IMR-90 (cell line): ENCODE measurements at regions not wholly inside any gene's neighbourhood (a gene's known extent, or its start where the extent isn't known, plus 50 kb on each side); places are given as distances from the start of the nearest gene placed in this dataset.

Experiments
- ATAC-seq: fragments of 200-7000 bp; cut with Tn5 transposase; 2 replicates; pipeline ENCODE4 v1.9.1; 2020; ENCODE audit warnings: low read depth, mild to moderate bottlenecking, moderate library complexity
- BruUV-seq: library from RNA; stranded (reverse); fragments of 400-500 nt; replicated peaks from 2 replicates; lab custom pipeline; 2021; lab: Mats Ljungman, UMichigan
- CTCF ChIA-PET: fragments of 300-600 bp; formaldehyde crosslinking; extraction: SDS; loops from one replicate; lab custom pipeline; 2021; ENCODE audit warnings: antibody characterized with exemption; lab: Yijun Ruan, JAX
- POLR2A ChIA-PET: fragments of 300-600 bp; sonication (Branson Sonifier 250); formaldehyde crosslinking; loops from one replicate; lab custom pipeline; 2022; ENCODE audit warnings: antibody characterized with exemption; ENCODE audit not compliant: unreplicated experiment; lab: Charles Lee
- DNase-seq: peaks from one replicate; pipeline ENCODE4 v3.0.0; 2013
- H2AFZ ChIP-seq: replicated peaks from 2 replicates; pipeline ENCODE3; 2013; ENCODE audit warnings: low read length, mild to moderate bottlenecking; ENCODE audit not compliant: poor library complexity
- H2AK5ac ChIP-seq: 2 replicates; pipeline ENCODE4 v1.6.1; 2013; ENCODE audit warnings: low read depth, low read length, inconsistent platforms
- H2AK9ac ChIP-seq: replicated peaks from 2 replicates; pipeline ENCODE3; 2013; ENCODE audit warnings: mild to moderate bottlenecking, low read depth, low read length, moderate library complexity; ENCODE audit not compliant: poor library complexity
- H2BK120ac ChIP-seq: 2 replicates; pipeline ENCODE4 v1.6.1; 2013; ENCODE audit warnings: low read depth, low read length, inconsistent platforms
- H2BK15ac ChIP-seq: 3 replicates; pipeline ENCODE4 v1.6.1; 2013; ENCODE audit warnings: low read depth, low read length, inconsistent platforms
- H2BK20ac ChIP-seq: 2 replicates; pipeline ENCODE4 v1.6.1; 2013; ENCODE audit warnings: low read depth, mild to moderate bottlenecking, inconsistent platforms, low read length, moderate library complexity
- H2BK5ac ChIP-seq: 2 replicates; pipeline ENCODE4 v1.6.1; 2013; ENCODE audit warnings: mild to moderate bottlenecking, low read depth, low read length, inconsistent platforms; ENCODE audit not compliant: poor library complexity, severe bottlenecking
- H3K14ac ChIP-seq: replicated peaks from 2 replicates; pipeline ENCODE4 v1.6.1; 2013; ENCODE audit warnings: low read depth, low read length, inconsistent platforms
- H3K18ac ChIP-seq: 2 replicates; pipeline ENCODE4 v1.6.1; 2013; ENCODE audit warnings: low read depth, low read length, control low read depth
- H3K23ac ChIP-seq: 2 replicates; pipeline ENCODE4 v1.6.1; 2013; ENCODE audit warnings: low read depth, low read length, inconsistent platforms
- H3K27ac ChIP-seq: 2 replicates; pipeline ENCODE4 v1.5.1; 2013; ENCODE audit warnings: mild to moderate bottlenecking, control low read depth, low read length; ENCODE audit not compliant: insufficient read depth
- H3K27me3 ChIP-seq: 2 replicates; pipeline ENCODE4 v1.6.1; 2013; ENCODE audit warnings: low read length; ENCODE audit not compliant: control insufficient read depth, insufficient read depth
- H3K36me3 ChIP-seq: 2 replicates; pipeline ENCODE4 v1.6.1; 2013; ENCODE audit warnings: low read length, mixed read lengths; ENCODE audit not compliant: control insufficient read depth, insufficient read depth
- H3K4ac ChIP-seq: 2 replicates; pipeline ENCODE4 v1.6.1; 2013; ENCODE audit warnings: low read depth, low read length, inconsistent platforms
- H3K4me1 ChIP-seq: 2 replicates; pipeline ENCODE4 v1.6.1; 2013; ENCODE audit warnings: low read length, mixed read lengths; ENCODE audit not compliant: control insufficient read depth, insufficient read depth
- H3K4me2 ChIP-seq: 2 replicates; pipeline ENCODE4 v1.6.1; 2013; ENCODE audit warnings: low read depth, mild to moderate bottlenecking, control low read depth, low read length, moderate library complexity
- H3K4me3 ChIP-seq: 2 replicates; pipeline ENCODE4 v1.5.1; 2013; ENCODE audit warnings: low read depth, mild to moderate bottlenecking, control low read depth, low read length, moderate library complexity; ENCODE audit not compliant: insufficient read depth
- H3K56ac ChIP-seq: 2 replicates; pipeline ENCODE4 v1.6.1; 2013; ENCODE audit warnings: low read length, inconsistent platforms; ENCODE audit not compliant: insufficient read depth; ENCODE audit errors: extremely low read depth
- H3K79me1 ChIP-seq, 2 experiments: 2 replicates each; pipeline ENCODE4 v1.6.1; 2013; ENCODE audit warnings: low read length in 2 of 2, inconsistent platforms in 1 of 2, low read depth in 1 of 2
- H3K9ac ChIP-seq: 2 replicates; pipeline ENCODE4 v1.6.1; 2013; ENCODE audit warnings: low read depth, low read length, control low read depth
- H3K9me1 ChIP-seq: 2 replicates; pipeline ENCODE4 v1.6.1; 2013; ENCODE audit warnings: low read length, inconsistent platforms; ENCODE audit not compliant: insufficient read depth
- H3K9me3 ChIP-seq: 2 replicates; pipeline ENCODE4 v1.6.1; 2013; ENCODE audit warnings: low read length; ENCODE audit not compliant: control insufficient read depth, insufficient read depth
- H4K20me1 ChIP-seq: 2 replicates; pipeline ENCODE4 v1.6.1; 2013; ENCODE audit warnings: low read length, inconsistent platforms; ENCODE audit not compliant: insufficient read depth
- H4K5ac ChIP-seq: 2 replicates; pipeline ENCODE4 v1.6.1; 2013; ENCODE audit warnings: mild to moderate bottlenecking, low read depth, low read length, control low read depth
- H4K8ac ChIP-seq, 2 experiments: 2 replicates each; pipeline ENCODE4 v1.6.1; 2013; ENCODE audit warnings: low read depth in 2 of 2, low read length in 2 of 2, control low read depth in 1 of 2, inconsistent platforms in 1 of 2
- H4K91ac ChIP-seq: 2 replicates; pipeline ENCODE4 v1.6.1; 2013; ENCODE audit warnings: low read depth, low read length, inconsistent platforms; ENCODE audit not compliant: insufficient read depth
- BHLHE40 ChIP-seq: fragments of 150-350 bp; IDR thresholded peaks from 2 replicates; pipeline ENCODE4 v1.6.1; 2016; ENCODE audit warnings: mild to moderate bottlenecking, low read depth, low read length
- CEBPB ChIP-seq: IDR thresholded peaks from 2 replicates; pipeline ENCODE4 v1.6.1; 2012; ENCODE audit warnings: low read depth, low read length, improper control_type of control experiment
- FOS ChIP-seq: fragments of 150-350 bp; IDR thresholded peaks from 2 replicates; pipeline ENCODE4 v1.6.1; 2016; ENCODE audit warnings: low read depth, low read length
- MAZ ChIP-seq: IDR thresholded peaks from 2 replicates; pipeline ENCODE4 v1.6.1; 2012; ENCODE audit warnings: low read depth, mild to moderate bottlenecking, low read length, improper control_type of control experiment, moderate library complexity, borderline replicate concordance
- MXI1 ChIP-seq: IDR thresholded peaks from 2 replicates; pipeline ENCODE4 v1.6.1; 2012; ENCODE audit warnings: low read depth, mild to moderate bottlenecking, low read length, moderate library complexity, borderline replicate concordance
- POLR2A ChIP-seq: IDR thresholded peaks from 2 replicates; pipeline ENCODE4 v1.6.1; 2012; ENCODE audit warnings: mild to moderate bottlenecking, low read depth, low read length
- RCOR1 ChIP-seq: IDR thresholded peaks from 2 replicates; pipeline ENCODE4 v1.6.1; 2012; ENCODE audit warnings: mild to moderate bottlenecking, low read length, improper control_type of control experiment; ENCODE audit not compliant: insufficient replicate concordance
- RFX5 ChIP-seq: IDR thresholded peaks from 2 replicates; pipeline ENCODE4 v1.8.0; 2012; ENCODE audit warnings: low read depth, mild to moderate bottlenecking, low read length, moderate library complexity
- USF2 ChIP-seq: fragments of 150-350 bp; IDR thresholded peaks from 2 replicates; pipeline ENCODE4 v1.6.1; 2017; ENCODE audit warnings: mild to moderate bottlenecking, antibody characterized with exemption, low read length, low read depth
- WGBS, 2 experiments: methylation state at CpG; one replicate each; pipeline versions ENCODE4 v1.1.5 to v1.1.7; 2013; ENCODE audit warnings: missing lambda C conversion rate in 2 of 2; ENCODE audit not compliant: insufficient read length in 1 of 2; ENCODE audit errors: extremely low coverage in 2 of 2; 5-methylcytosine and 5-hydroxymethylcytosine counted together
- dilution Hi-C: fragments of 300-500 bp; cut with HindIII; formaldehyde crosslinking; loops from one replicate; pipeline ENCODE4 v1.14.3; 2018; ENCODE audit warnings: low sequenced_read_pairs; ENCODE audit not compliant: unreplicated experiment
- in situ Hi-C: fragments of 300-500 bp; cut with MboI; formaldehyde crosslinking; loops from 3 replicates; pipeline ENCODE4 v1.14.3; 2019; ENCODE audit warnings: low sequenced_read_pairs, inconsistent platforms, mixed read lengths
- intact Hi-C: fragments of 100-400 bp; cut with micrococcal nuclease; formaldehyde crosslinking; loops from 2 replicates; pipeline ENCODE4 v1.10.0; 2022

DNA sequence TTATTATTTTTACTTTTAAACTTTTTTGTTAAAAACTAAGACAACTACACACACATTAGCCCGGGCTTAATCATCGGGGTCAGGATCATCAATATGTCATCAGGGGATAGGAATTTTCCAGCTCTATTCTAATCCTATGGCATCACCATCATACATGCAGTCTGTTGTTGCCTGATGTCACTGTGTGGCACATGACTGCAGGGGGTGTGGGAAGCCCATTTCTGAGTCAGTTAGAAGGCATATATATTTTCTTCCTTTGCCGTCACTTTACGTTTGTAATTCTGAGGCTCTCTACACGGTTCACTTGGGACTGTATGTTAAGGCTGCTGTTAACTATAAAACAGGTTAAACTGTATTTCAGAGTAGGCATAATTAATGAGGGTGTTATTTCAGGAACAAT lies 144.4 kb upstream of the ITGA6 start:
- intact Hi-C loops (loop anchor here (10.0 kb wide), 1 partner anchor 108 kb away; no protein-coding TSS in a partner anchor), in situ Hi-C loops (no loop called here), dilution Hi-C loops (no loop called here)
- peaks cover 9% of the 10 kb centered on the region for H3K9me1 ChIP-seq
- no peak overlapping the region for H2BK20ac ChIP-seq
- H3K4me2 ChIP-seq: peak overlapping the region; percentile 6; the same call in 1 of the 2 replicates
- TF ChIP-seq MAZ (peak; percentile 62; the same call in 1 of the 2 replicates), RCOR1 (no peak), BHLHE40 (peak; percentile 98), USF2 (peak; percentile 91), CEBPB (peak; percentile 78), MXI1 (no peak), POLR2A (peak; percentile 62; the same call in 1 of the 2 replicates), RFX5 (no peak), FOS (peak; percentile 82)
- no peak overlapping the region for H3K14ac ChIP-seq
- H3K56ac ChIP-seq: no peak overlapping the region
- no peak overlapping the region for H3K18ac ChIP-seq
- H3K36me3 ChIP-seq: no peaks in the 10 kb centered on the region
- no TSS peak for BruUV-seq
- H4K8ac ChIP-seq: no peak overlapping the region; a peak in 1 of 4 replicates
- no peaks in the 10 kb centered on the region for H4K20me1 ChIP-seq
- no peaks in the 10 kb centered on the region for H3K79me1 ChIP-seq
- H2BK5ac ChIP-seq: peak overlapping the region; percentile 74
- CTCF ChIA-PET: interaction anchor here (1.7 kb wide), 2 partner anchors 179 to 184 kb away, joined by 4 to 5 read pairs; no protein-coding TSS in a partner anchor
- H3K23ac ChIP-seq: no peak overlapping the region
- H2BK120ac ChIP-seq: peak overlapping the region; percentile 82; the same call in 1 of the 2 replicates
- peak; percentile 66 for ATAC-seq
- H3K27ac ChIP-seq: no peak overlapping the region
- no peak overlapping the region for H2BK15ac ChIP-seq
- H3K9ac ChIP-seq: no peak overlapping the region
- no peaks in the 10 kb centered on the region for H3K27me3 ChIP-seq
- H2AK9ac ChIP-seq: no peak overlapping the region
- no peaks in the 10 kb centered on the region for H3K9me3 ChIP-seq
- no peak overlapping the region for H3K4ac ChIP-seq
- no peak overlapping the region for H2AFZ ChIP-seq
- peaks cover 13% of the 10 kb centered on the region for H3K4me1 ChIP-seq
- H4K91ac ChIP-seq: no peak overlapping the region
- peak; percentile 99 for DNase-seq
- no peak overlapping the region for H3K4me3 ChIP-seq
- no CpG with 5 or more reads among the region's 5 CpGs for WGBS, 2 experiments
- POLR2A ChIA-PET: no interaction called here
- H4K5ac ChIP-seq: no peak overlapping the region
- H2AK5ac ChIP-seq: no peak overlapping the region
